Neuron (in vitro differentiated cells): ENCODE measurements at regions not wholly inside any gene's neighbourhood (a gene's known extent, or its start where the extent isn't known, plus 50 kb on each side); places are given as distances from the start of the nearest gene placed in this dataset.

Source experiments
- H2AFZ ChIP-seq: one replicate; pipeline ENCODE4 v1.6.1; 2013; ENCODE audit warnings: low read depth, mild to moderate bottlenecking, inconsistent platforms, low read length, moderate library complexity
- H3K27me3 ChIP-seq: one replicate; pipeline ENCODE4 v1.6.1; 2013; ENCODE audit warnings: low read length; ENCODE audit not compliant: insufficient read depth
- H3K36me3 ChIP-seq: one replicate; pipeline ENCODE4 v1.6.1; 2013; ENCODE audit warnings: low read length; ENCODE audit not compliant: insufficient read depth
- H3K4me1 ChIP-seq: one replicate; pipeline ENCODE4 v1.6.1; 2013; ENCODE audit warnings: low read length; ENCODE audit not compliant: insufficient read depth
- H3K4me3 ChIP-seq: 2 replicates; pipeline ENCODE4 v1.5.1; 2013; ENCODE audit warnings: mild to moderate bottlenecking, low read length, moderate library complexity
- H3K9me3 ChIP-seq: one replicate; pipeline ENCODE4 v1.6.1; 2013; ENCODE audit warnings: low read length

DNA sequence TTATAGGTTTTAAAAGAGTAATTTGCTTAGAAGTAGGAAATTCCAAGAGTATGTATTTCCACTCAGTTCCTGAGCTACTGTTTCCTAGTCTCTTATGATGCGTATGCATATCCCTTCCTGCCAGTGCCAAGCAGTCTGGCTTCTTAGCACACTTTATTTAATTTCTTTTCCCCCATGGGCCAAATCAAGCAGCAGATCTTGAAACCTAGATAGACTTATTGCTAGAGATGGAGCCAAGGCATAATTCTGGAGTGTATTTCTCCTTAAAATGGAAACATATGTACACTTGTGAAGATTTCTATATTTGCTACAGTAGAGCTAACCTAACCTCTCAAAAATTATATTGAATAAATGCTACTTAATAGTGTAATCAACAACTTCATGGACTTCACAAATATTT, 2337.6 kb downstream of the PCDH7 start:
- no peaks in the 10 kb centered on the region for H3K36me3 ChIP-seq
- H3K4me3 ChIP-seq: no peak overlapping the region
- no peaks in the 10 kb centered on the region for H3K9me3 ChIP-seq
- no peak overlapping the region for H2AFZ ChIP-seq
- H3K27me3 ChIP-seq: no peaks in the 10 kb centered on the region
- no peaks in the 10 kb centered on the region for H3K4me1 ChIP-seq

DNA sequence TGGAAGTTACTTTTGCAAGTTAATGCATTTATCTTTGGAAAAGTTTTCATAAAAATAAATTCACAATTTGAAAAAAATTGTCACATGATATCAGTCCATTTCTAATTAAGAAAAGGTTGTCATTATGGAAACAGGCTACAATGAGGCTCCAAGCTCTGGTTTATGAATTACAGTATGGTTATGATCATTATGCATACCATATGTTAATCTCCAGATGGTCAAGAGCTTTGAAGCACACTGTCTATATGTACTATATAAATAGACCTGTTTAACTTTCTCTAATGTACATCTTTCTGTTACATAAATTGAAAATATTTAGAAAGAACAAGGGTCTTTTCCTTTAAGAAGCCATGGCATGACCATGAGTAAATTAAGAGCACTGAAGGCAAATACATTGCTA, 2338.8 kb downstream of the PCDH7 start:
- H3K36me3 ChIP-seq: no peaks in the 10 kb centered on the region
- H3K4me3 ChIP-seq: no peak overlapping the region
- no peaks in the 10 kb centered on the region for H3K4me1 ChIP-seq
- no peaks in the 10 kb centered on the region for H3K27me3 ChIP-seq
- H2AFZ ChIP-seq: no peak overlapping the region
- no peaks in the 10 kb centered on the region for H3K9me3 ChIP-seq

GRCh38 chr4:33060674-33061542, 2340.7 kb downstream of the PCDH7 start:
- no peaks in the 10 kb centered on the region for H3K4me1 ChIP-seq
- H2AFZ ChIP-seq: no peak overlapping the region
- no peaks in the 10 kb centered on the region for H3K36me3 ChIP-seq
- no peaks in the 10 kb centered on the region for H3K27me3 ChIP-seq
- H3K9me3 ChIP-seq: no peaks in the 10 kb centered on the region
- no peak overlapping the region for H3K4me3 ChIP-seq

- Histone ChIP-seq H2AFZ (no peak overlapping the region), H3K9me3 (no peaks in the 10 kb centered on the region), H3K4me3 (no peak overlapping the region), H3K4me1 (no peaks in the 10 kb centered on the region), H3K27me3 (no peaks in the 10 kb centered on the region), H3K36me3 (no peaks in the 10 kb centered on the region)
Observed at GRCh38 chr4:33061727-33062126, 2341.6 kb downstream of the PCDH7 start.

DNA sequence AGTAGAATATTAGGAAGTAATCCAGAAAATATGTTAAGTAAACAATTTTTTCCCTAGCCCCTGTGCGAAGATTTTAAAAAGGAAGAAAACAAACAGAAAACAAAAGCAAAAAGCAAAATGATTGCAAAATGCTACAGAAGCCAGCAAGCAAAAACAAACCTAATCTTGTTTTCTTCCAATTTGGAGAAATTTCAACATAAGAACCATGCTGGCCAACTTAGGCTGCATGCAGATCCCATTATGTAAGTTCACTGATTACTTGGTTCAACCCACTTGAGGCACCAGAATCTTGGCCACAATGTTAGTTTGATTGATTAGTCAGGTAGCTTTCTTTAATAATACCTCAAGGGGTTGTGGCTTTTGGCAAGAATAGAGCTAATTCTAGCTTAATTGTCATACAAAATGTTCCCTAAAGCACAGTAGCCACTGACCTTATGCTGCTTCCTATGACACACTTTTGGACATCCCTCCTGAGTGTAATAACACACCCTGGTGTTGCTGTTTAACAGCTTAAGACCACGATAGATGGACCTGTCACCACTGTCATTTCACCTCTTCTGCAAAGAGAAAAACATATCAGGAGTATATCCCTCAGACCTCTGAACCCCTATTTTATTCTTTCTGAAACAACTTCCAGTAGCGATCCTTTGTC, 2342.1 kb downstream of the PCDH7 start:
- Histone ChIP-seq H3K4me3 (no peak overlapping the region), H3K9me3 (no peaks in the 10 kb centered on the region), H3K4me1 (no peaks in the 10 kb centered on the region), H2AFZ (peak overlapping the region; percentile 49), H3K27me3 (no peaks in the 10 kb centered on the region), H3K36me3 (no peaks in the 10 kb centered on the region)

- Histone ChIP-seq H3K27me3 (no peaks in the 10 kb centered on the region), H3K4me3 (no peak overlapping the region), H3K9me3 (no peaks in the 10 kb centered on the region), H2AFZ (no peak overlapping the region), H3K36me3 (no peaks in the 10 kb centered on the region), H3K4me1 (no peaks in the 10 kb centered on the region)
Observed at GRCh38 chr4:33063241-33063640, 2343.1 kb downstream of the PCDH7 start.

DNA sequence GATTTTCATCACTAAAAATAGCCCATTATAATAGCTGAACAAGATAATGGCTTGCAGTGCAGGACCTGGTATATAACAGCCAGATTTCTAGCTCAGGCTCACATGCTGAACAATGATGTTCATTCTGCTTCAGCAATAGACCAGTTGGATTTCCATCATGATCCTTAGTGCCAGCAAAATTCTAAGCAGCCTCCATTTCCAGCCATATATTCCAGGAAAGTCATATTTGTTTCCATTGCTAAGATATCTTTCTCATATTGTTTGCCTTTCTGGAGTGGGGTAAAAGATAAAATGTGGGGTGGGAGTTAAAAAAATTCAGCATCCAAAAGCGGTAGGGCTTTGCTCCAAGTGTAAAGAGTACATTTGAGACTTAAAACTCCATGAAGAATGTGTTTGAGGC, 2344.1 kb downstream of the PCDH7 start:
- Histone ChIP-seq H3K9me3 (peaks cover 2% of the 10 kb centered on the region), H3K4me3 (no peak overlapping the region), H3K27me3 (no peaks in the 10 kb centered on the region), H2AFZ (no peak overlapping the region), H3K36me3 (no peaks in the 10 kb centered on the region), H3K4me1 (no peaks in the 10 kb centered on the region)

DNA sequence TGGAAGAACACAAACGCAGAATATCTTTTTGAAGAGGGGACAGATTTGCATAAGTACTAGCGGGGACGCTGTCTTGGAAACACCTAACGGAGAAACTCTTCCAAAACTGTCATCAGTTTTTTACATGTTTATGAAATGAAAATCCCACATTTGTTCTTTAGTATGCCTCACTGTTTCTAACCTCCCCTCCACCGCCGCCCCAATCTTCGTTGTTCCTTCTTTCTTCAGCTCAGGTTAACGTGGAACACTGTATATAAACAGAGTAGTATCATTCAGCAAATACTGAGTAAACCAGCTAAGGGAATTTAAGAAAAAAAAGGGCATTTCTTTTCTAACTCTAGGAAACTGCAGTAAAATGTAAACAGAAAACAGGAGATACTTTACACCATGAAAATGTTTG, 2345.6 kb downstream of the PCDH7 start:
- H2AFZ ChIP-seq: no peak overlapping the region
- H3K9me3 ChIP-seq: peaks cover 2% of the 10 kb centered on the region
- no peaks in the 10 kb centered on the region for H3K4me1 ChIP-seq

GRCh38 chr4:33067221-33067620, 2347.1 kb downstream of the PCDH7 start:
- Histone ChIP-seq H3K4me1 (no peaks in the 10 kb centered on the region), H3K27me3 (no peaks in the 10 kb centered on the region), H3K9me3 (peaks cover 2% of the 10 kb centered on the region), H3K36me3 (no peaks in the 10 kb centered on the region), H3K4me3 (no peak overlapping the region), H2AFZ (no peak overlapping the region)

More for the DNA sequence above, 2345.6 kb downstream of the PCDH7 start:
- H3K36me3 ChIP-seq: no peaks in the 10 kb centered on the region
- H3K27me3 ChIP-seq: no peaks in the 10 kb centered on the region
- no peak overlapping the region for H3K4me3 ChIP-seq

DNA sequence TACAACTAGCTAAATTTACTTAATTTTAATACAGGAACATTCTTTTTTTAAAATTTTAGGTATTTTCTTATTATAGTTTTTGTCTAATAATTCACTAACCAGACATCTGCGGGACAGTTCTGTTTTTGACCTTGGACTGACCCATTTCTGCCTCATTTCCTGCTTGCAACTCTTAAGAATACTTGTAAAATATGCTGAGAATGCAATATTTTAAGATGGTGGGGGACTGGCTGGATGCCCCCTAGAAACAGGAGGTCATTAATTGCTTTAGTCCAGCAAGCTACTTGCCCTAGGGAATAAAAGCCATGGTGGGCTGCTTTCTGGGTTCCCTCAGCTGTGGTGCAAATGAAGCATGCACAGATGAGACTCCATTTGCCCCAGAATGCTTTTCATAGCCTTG, 2348.4 kb downstream of the PCDH7 start:
- Histone ChIP-seq H3K4me3 (no peak overlapping the region), H3K9me3 (peaks cover 2% of the 10 kb centered on the region), H3K27me3 (no peaks in the 10 kb centered on the region), H3K4me1 (peaks cover 9% of the 10 kb centered on the region), H2AFZ (no peak overlapping the region), H3K36me3 (no peaks in the 10 kb centered on the region)

- H3K4me3 ChIP-seq: no peak overlapping the region
- no peaks in the 10 kb centered on the region for H3K36me3 ChIP-seq
- H2AFZ ChIP-seq: no peak overlapping the region
- peaks cover 2% of the 10 kb centered on the region for H3K9me3 ChIP-seq
- H3K4me1 ChIP-seq: peaks cover 20% of the 10 kb centered on the region
- no peaks in the 10 kb centered on the region for H3K27me3 ChIP-seq
Observed at GRCh38 chr4:33071535-33071934, 2351.4 kb downstream of the PCDH7 start.

DNA sequence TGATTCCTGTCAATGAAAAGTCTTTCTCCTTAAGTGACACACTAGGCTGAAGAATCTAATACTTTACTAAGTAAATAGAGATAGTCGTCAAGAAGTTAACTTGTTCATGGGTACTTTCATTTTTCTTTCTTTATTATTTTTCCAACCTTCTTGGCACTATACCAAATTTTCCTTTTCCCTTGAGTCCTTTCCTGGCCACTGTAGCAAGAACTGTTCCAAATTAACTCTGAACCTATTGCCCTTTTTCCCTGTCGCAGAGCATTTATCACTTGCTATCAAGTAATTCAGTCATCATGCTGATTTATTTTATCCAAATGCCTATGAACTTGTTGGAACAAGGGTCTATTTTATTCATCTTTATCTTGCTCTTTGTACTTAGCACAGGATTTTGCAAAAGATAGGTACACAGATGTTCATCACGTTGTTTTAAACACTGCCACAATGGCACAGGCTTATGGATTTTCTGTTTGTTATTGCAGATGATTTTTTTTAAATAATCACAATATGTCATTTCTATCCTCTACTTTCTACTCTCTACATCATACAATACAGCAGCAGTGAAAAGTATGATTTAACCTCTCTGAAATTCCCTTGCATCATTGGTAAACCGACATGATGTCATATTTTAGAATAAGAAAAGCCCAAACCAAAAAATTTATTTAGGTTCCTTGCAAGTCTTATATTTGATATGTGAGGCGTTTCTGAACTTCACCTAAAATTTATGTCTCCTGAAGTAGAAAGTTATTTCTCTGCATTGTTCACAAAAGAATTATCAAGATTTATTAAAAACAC, 2352.3 kb downstream of the PCDH7 start:
- peaks cover 20% of the 10 kb centered on the region for H3K4me1 ChIP-seq
- no peak overlapping the region for H3K4me3 ChIP-seq
- no peak overlapping the region for H2AFZ ChIP-seq
- peaks cover 2% of the 10 kb centered on the region for H3K9me3 ChIP-seq
- no peaks in the 10 kb centered on the region for H3K27me3 ChIP-seq
- H3K36me3 ChIP-seq: no peaks in the 10 kb centered on the region

DNA sequence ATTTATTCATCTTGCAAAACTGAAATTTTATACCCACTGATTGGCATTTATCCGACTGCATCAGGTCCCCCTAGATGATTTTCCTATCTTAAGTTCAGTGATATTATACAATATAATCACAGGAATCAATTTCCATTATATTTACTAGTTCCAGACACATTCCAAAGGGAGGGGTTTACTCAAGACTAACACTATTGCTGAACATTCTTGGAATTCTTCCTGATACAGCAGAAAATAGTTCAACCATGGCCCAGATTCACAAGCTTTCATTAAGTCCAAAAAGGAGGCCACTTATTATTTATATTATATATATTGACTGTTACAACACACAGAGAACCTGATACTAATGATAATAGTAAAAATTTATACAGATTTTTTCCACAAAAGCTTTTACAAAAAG, 2353.6 kb downstream of the PCDH7 start:
- H3K27me3 ChIP-seq: no peaks in the 10 kb centered on the region
- H3K4me1 ChIP-seq: peaks cover 20% of the 10 kb centered on the region
- H3K4me3 ChIP-seq: no peak overlapping the region
- H3K36me3 ChIP-seq: no peaks in the 10 kb centered on the region
- peaks cover 2% of the 10 kb centered on the region for H3K9me3 ChIP-seq
- H2AFZ ChIP-seq: no peak overlapping the region
